GM18909 (cell line): ENCODE measurements at regions not wholly inside any gene's neighbourhood (a gene's known extent, or its start where the extent isn't known, plus 50 kb on each side); places are given as distances from the start of the nearest gene placed in this dataset.
"Not testable (repeated sequence)": the region's sequence is repeated elsewhere in the genome, so short reads cannot be mapped to it uniquely, and the experiment has no call there.

Source experiments
- ATAC-seq: cut with Tn5 transposase; IDR thresholded peaks from one replicate; pipeline ENCODE4 v1.9.1; 2021; ENCODE audit warnings: mild to moderate bottlenecking; ENCODE audit not compliant: unreplicated experiment, poor library complexity

DNA sequence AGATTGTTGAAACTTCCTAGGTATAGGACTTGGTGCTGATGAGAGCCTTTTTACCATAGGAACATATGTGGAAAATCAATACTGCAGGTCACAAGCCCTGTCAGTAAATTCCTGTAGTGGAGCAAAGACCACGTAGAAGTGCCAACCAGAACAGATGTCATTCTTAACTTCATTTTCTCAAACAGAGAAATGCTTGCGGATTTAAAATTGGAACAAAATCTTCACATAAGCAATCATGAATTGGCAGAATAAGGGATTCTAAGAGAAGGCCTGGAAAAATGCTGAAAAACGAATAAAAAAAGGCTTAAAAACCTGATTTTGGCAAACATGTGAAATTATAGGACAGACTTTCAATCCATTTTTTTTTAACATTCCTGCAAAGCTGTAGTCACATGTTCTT, 80.8 kb upstream of the SMIM30 start:
- no peak for ATAC-seq

DNA sequence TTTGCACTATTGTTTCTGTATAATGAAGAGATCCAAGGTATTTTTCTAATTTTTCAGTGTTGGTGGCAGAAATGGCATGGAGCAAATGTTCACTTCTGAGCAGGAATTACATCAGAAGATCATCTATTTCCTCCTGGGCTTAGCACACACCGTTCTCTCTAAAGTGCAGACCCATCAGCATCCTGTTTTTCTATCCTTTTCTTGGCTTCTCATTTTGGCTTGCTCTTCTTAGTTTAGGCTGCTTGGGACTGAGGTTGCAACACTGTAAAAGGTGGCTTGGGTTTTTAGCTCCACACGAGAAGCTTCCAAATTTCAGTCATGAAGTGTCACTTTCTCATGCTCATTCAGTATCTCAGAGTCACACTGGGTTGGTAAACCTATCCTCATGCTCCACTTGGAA, 79.9 kb upstream of the SMIM30 start:
- ATAC-seq = no peak

DNA sequence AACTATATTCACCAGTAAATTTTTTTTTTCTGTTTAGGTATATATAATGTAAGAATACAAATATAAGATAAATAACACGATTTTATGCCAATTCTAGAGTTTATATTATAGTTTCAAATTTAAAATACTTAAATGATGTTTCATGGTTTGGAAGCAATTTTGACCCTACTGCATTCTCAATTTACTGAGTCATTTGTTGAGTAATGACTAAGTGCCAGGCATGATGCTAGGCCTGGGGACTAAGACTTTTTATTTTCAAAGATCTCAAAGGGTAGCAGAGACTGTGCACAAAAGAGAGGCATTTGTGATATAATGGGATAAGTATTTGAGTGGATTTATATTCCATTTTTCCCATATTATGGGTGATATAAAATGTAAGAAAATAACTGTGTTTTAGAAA, 78.9 kb upstream of the SMIM30 start:
- no peak for ATAC-seq

DNA sequence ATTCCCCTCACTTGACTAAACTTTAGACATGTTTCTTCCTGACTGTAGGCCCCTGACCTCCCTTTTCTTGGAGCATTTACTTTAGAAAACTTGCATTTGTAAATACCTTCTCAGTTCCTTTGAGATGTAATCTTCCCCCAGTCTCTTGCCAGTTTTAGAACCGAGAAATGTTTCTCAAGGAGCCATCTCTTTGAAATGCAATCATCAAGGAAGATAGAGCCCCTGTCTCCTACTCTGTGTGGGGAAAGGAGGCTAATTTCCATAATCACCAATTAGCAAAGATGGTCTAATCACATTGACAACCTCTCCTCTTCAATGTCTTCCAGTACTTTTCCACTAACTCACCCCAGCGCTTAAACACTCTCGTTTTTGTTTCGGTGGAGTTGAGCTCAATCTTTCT, 70.0 kb upstream of the SMIM30 start:
- no peak for ATAC-seq

DNA sequence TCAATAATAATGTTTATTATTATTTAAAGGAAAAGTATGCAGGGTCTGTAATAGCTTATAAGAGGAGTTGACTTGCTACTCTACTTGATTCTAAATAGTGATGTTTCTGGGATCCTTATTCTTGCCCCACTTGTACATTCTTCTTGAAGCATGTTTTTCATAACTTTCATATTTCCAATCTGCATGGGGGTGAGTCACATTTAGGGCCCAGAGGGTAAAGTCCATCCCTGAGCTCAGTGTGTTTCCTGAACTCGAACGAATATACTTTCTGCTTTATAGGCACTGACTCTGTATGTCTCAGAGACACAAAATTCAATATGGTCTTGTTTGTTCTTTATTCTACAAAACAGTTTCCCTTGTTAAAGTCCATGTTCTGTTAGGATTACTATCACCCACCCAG, 61.0 kb upstream of the SMIM30 start:
- ATAC-seq = no peak

DNA sequence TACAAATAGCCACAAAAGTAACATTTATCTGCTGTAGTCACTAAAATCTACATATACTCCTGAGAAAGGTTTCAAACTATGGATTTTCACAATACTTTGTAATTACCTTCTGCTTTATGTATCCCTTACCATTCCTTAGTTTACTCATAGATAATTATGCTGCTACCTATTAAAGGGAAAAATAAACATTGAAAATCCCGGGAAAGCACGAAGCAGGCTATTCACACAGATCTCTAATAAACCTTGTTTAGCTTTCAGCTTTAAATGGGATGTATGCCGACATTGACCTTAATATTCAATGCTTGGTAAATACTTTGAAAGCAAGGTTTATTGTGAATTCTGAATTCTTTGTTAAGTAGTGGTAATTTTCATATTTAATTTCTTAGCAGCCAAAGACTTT, 58.5 kb upstream of the SMIM30 start:
- no peak for ATAC-seq

DNA sequence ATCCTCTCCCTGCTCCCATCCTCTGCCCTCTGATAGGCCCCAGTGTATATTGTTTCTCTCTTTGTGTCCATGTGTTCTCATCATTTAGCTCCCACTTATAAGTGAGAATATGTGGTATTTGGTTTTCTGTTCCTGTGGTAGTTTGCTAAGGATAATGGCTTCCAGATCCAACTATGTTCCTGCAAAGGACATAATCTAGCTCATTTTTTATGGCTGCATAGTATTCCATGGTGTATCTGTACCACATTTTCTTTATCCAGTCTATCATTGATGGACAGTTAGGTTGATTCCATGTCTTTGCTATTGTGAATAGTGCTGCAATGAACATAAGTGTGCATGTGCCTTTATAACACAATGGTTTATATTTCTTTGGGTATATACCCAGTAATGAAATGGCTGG, 57.8 kb upstream of the SMIM30 start:
- ATAC-seq = not testable (repeated sequence)

DNA sequence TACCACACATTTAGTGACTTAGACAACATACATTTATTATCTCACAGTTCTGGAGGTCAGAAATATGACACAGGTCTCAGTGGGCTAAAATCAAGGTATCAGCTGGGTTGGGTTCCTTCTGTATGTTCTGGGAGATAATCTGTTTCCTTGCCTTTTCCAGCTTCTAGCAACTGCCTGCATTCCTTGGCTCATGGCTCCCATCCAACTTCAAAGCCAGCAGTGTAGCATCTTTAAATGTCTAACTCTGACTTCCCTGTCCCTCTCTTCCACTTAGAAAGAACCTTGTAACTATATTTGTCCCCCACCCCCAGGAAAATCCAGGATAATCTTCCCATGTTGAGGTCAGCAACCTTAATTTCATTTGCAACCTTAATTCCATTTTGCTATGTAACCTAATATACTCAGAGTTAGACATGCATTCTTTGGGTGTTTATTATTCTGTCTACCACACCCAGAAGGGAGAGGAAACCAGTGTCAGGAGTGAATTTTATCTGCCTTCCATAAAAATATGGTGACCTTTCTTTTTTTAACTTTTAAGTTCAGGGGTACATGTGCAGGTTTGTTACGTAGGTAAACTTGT, 57.3 kb upstream of the SMIM30 start:
- no peak for ATAC-seq

DNA sequence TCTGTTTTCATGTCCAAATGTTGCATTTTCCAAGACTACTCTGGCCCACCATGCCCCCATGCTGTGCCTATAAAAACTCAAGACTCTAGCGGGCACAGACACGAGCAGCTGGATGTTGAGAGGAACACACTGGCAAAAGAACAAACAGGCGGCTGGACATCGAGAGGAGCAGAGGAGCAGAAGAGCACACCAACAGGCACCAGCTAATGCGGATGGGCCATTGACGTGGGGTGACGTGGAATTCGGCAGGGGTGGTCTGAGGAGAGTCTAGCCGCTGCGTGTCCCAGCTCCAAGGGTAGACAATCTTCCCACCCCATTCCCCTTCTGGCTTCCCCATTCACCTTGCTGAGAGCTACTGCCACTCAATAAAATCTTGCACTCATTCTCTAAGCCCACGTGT, 54.4 kb upstream of the SMIM30 start:
- ATAC-seq = no peak

DNA sequence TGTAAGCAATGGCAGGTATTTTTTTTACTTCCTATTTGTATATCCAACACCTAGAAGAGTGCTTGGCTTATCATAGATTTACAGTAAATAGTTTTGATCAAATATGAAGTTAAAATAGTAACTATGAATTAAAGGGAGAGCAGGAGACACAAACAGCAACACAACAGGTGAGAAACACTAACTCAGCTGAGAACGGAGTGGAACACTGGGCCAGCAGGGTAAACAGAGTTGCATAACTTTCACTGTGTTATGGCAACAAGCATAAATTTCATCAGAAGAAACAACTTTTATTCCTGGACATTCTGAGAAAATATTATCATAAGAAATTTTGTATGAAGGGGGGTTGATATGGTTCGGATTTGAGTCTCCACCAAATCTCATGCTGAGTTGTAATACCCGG, 52.2 kb upstream of the SMIM30 start:
- ATAC-seq = no peak
